Osteoblast (primary cell): ENCODE measurements at regions not wholly inside any gene's neighbourhood (a gene's known extent, or its start where the extent isn't known, plus 50 kb on each side); places are given as distances from the start of the nearest gene placed in this dataset.

Experiments used
- DNase-seq: peaks from one replicate; pipeline ENCODE4 v3.0.0; 2011; ENCODE audit warnings: low spot score, mixed read lengths; ENCODE audit not compliant: insufficient read length; ENCODE audit errors: missing footprints
- H2AFZ ChIP-seq: 2 replicates; pipeline ENCODE4 v1.6.0; 2011; ENCODE audit warnings: mild to moderate bottlenecking, low read length
- H3K27ac ChIP-seq: 2 replicates; pipeline ENCODE4 v1.5.1; 2011; ENCODE audit warnings: mild to moderate bottlenecking, low read depth, low read length, moderate library complexity
- H3K27me3 ChIP-seq: 2 replicates; pipeline ENCODE4 v1.6.0; 2012; ENCODE audit warnings: mild to moderate bottlenecking, control low read depth, inconsistent platforms, low read length, moderate library complexity; ENCODE audit not compliant: insufficient read depth
- H3K36me3 ChIP-seq: 2 replicates; pipeline ENCODE4 v1.5.1; 2011; ENCODE audit warnings: mild to moderate bottlenecking, low read length, control low read depth, moderate library complexity; ENCODE audit not compliant: insufficient read depth
- H3K4me1 ChIP-seq: 2 replicates; pipeline ENCODE4 v1.5.1; 2011; ENCODE audit warnings: mild to moderate bottlenecking, low read length, control low read depth, moderate library complexity; ENCODE audit not compliant: insufficient read depth
- H3K4me2 ChIP-seq: 2 replicates; pipeline ENCODE4 v1.6.0; 2011; ENCODE audit warnings: mild to moderate bottlenecking, low read length; ENCODE audit not compliant: insufficient read depth
- H3K4me3 ChIP-seq: fragments of 200-600 bp; sonication (generic); 3 replicates; pipeline ENCODE4 v1.5.1; 2012; ENCODE audit warnings: mild to moderate bottlenecking, low read length, inconsistent platforms; ENCODE audit not compliant: insufficient read depth
- H3K79me2 ChIP-seq: 2 replicates; pipeline ENCODE4 v1.6.0; 2012; ENCODE audit warnings: mild to moderate bottlenecking, low read length, control low read depth, inconsistent platforms; ENCODE audit not compliant: insufficient read depth
- H3K9me3 ChIP-seq: 2 replicates; pipeline ENCODE4 v1.5.1; 2011; ENCODE audit warnings: low read depth, low read length, control low read depth
- H4K20me1 ChIP-seq: 2 replicates; pipeline ENCODE4 v1.6.0; 2012; ENCODE audit warnings: mild to moderate bottlenecking, low read length, control low read depth; ENCODE audit not compliant: insufficient read depth
- TF ChIP-seq, protein P1 (sequence below): IDR thresholded peaks from 2 replicates; pipeline ENCODE4 v1.5.1; 2011; ENCODE audit warnings: mild to moderate bottlenecking, low read depth, low read length, moderate library complexity; ENCODE audit errors: extremely low read depth

DNA sequence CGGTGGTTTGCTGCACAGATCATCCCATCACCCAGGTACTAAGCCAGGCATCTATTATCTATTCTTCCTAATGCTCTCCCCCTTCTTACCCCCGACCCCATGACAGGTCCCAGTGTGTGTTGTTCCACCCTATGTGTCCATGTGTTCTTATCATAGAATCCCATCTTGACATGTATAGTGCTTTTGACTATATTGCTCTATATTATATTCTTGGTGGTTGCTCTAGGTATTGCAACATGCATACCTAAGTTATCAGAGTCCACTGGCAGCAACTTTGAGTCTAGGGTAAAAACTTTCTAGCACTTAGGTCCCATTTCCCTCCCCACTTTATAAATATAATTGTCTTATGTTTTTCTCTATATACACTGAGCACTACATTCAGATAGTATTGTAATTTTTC is 170.3 kb downstream of the TBX22 start:
- no peaks in the 10 kb centered on the region for H4K20me1 ChIP-seq
- H3K27me3 ChIP-seq, result no peaks in the 10 kb centered on the region
- no peak overlapping the region for H3K27ac ChIP-seq
- no peaks in the 10 kb centered on the region for H3K4me1 ChIP-seq
- H2AFZ ChIP-seq, result no peak overlapping the region
- H3K79me2 ChIP-seq, result no peaks in the 10 kb centered on the region
- TF ChIP-seq, protein P1, sequence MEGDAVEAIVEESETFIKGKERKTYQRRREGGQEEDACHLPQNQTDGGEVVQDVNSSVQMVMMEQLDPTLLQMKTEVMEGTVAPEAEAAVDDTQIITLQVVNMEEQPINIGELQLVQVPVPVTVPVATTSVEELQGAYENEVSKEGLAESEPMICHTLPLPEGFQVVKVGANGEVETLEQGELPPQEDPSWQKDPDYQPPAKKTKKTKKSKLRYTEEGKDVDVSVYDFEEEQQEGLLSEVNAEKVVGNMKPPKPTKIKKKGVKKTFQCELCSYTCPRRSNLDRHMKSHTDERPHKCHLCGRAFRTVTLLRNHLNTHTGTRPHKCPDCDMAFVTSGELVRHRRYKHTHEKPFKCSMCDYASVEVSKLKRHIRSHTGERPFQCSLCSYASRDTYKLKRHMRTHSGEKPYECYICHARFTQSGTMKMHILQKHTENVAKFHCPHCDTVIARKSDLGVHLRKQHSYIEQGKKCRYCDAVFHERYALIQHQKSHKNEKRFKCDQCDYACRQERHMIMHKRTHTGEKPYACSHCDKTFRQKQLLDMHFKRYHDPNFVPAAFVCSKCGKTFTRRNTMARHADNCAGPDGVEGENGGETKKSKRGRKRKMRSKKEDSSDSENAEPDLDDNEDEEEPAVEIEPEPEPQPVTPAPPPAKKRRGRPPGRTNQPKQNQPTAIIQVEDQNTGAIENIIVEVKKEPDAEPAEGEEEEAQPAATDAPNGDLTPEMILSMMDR, result no peak
- DNase-seq, result no peak
- no peaks in the 10 kb centered on the region for H3K9me3 ChIP-seq
- no peak overlapping the region for H3K4me3 ChIP-seq
- no peaks in the 10 kb centered on the region for H3K36me3 ChIP-seq
- no peak overlapping the region for H3K4me2 ChIP-seq

DNA sequence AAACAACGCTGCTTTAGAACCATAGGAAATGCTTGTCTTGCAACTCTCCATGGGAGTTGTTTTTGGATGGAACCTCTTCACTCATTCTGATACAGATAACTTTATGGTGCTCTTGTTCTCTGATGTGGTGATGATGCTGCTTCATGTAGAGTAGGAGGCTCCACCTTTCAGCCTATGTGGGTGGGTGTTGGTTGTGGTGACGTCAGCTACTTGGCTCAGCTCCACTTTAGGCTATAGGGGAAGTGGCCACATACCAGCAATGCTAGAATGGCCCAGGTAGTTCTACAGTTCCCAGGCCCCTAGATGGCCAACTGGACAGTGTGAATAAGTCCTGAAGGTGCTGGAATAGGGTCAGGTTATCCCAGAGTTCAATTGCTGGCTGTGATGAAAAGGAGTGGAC is 192.1 kb downstream of the TBX22 start:
- DNase-seq, result no peak
- H3K79me2 ChIP-seq, result no peaks in the 10 kb centered on the region
- no peak overlapping the region for H3K27ac ChIP-seq
- TF ChIP-seq, protein P1, result no peak
- no peaks in the 10 kb centered on the region for H3K9me3 ChIP-seq
- no peaks in the 10 kb centered on the region for H3K27me3 ChIP-seq
- H3K36me3 ChIP-seq, result no peaks in the 10 kb centered on the region
- H4K20me1 ChIP-seq, result no peaks in the 10 kb centered on the region
- no peak overlapping the region for H3K4me3 ChIP-seq
- H2AFZ ChIP-seq, result no peak overlapping the region
- no peak overlapping the region for H3K4me2 ChIP-seq
- H3K4me1 ChIP-seq, result no peaks in the 10 kb centered on the region

DNA sequence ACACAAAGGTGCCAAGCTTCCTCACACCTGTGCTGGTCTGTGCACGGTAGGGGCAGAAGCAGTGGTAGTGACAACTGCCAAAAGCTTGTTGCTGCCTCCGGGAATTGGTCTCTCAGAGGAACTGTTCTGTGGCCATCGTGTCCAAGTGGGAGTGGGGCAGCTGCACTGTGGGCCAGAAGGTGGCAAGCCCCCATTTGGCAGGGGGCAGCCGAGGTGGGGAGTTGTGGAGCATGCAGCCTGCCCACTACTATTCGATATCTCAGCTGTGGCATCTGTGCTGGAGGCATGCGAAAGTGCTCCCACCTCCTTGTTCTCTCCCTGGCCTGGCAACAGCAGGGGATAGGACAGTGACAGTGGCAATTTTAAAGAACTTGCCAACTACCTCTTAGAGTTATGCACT is 192.8 kb downstream of the TBX22 start:
- DNase-seq, result no peak
- Histone ChIP-seq H3K36me3 (no peaks in the 10 kb centered on the region), H3K4me1 (no peaks in the 10 kb centered on the region), H4K20me1 (no peaks in the 10 kb centered on the region), H2AFZ (no peak overlapping the region), H3K27ac (no peak overlapping the region), H3K9me3 (no peaks in the 10 kb centered on the region), H3K4me2 (no peak overlapping the region), H3K4me3 (no peak overlapping the region), H3K27me3 (no peaks in the 10 kb centered on the region), H3K79me2 (no peaks in the 10 kb centered on the region)
- TF ChIP-seq, protein P1, result no peak

DNA sequence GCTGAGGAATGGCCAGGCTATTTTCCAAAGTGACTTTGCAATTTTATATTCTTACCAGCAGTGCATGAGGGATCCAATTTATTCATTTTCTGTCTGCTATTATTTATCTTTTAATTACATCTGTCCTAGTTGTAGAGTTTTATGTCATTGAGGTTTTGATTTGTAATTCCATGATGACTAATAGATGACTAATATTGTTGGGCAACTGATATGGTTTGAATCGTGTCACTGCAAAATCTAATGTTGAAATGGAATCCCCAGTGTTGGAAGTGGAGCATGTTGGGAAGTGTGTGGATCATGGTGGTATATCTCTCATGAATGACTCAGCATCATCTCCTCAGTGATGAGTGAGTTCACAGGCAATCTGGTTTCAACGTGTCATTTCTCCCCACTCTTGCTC is 201.5 kb downstream of the TBX22 start:
- no peaks in the 10 kb centered on the region for H3K79me2 ChIP-seq
- H3K9me3 ChIP-seq, result no peaks in the 10 kb centered on the region
- no peak overlapping the region for H3K27ac ChIP-seq
- no peaks in the 10 kb centered on the region for H3K27me3 ChIP-seq
- TF ChIP-seq, protein P1, result no peak
- H3K4me2 ChIP-seq, result no peak overlapping the region
- no peak overlapping the region for H2AFZ ChIP-seq
- no peak overlapping the region for H3K4me3 ChIP-seq
- no peaks in the 10 kb centered on the region for H4K20me1 ChIP-seq
- H3K4me1 ChIP-seq, result no peaks in the 10 kb centered on the region
- DNase-seq, result no peak
- H3K36me3 ChIP-seq, result no peaks in the 10 kb centered on the region
